SK-N-SH treated with all-trans-retinoic acid at 6 μM for 48 hours (cell line): ENCODE measurements at regions not wholly inside any gene's neighbourhood (a gene's known extent, or its start where the extent isn't known, plus 50 kb on each side); places are given as distances from the start of the nearest gene placed in this dataset.

Experiments
- ATAC-seq: fragments of 200-7000 bp; cut with Tn5 transposase; 3 replicates; pipeline ENCODE4 v1.9.1; 2020; ENCODE audit warnings: mild to moderate bottlenecking, moderate library complexity
- BACH2 ChIP-seq: fragments of 250-450 bp; sonication (Bioruptor Pico); IDR thresholded peaks from 2 replicates; pipeline ENCODE4 v1.9.0; 2021; ENCODE audit warnings: mild to moderate bottlenecking, borderline replicate concordance
- CSDC2 ChIP-seq: fragments of 250-450 bp; sonication (Bioruptor Pico); IDR thresholded peaks from 2 replicates; pipeline ENCODE4 v1.5.0; 2020; ENCODE audit warnings: mild to moderate bottlenecking, moderate library complexity
- ESRRG ChIP-seq: fragments of 250-450 bp; sonication (Bioruptor Pico); IDR thresholded peaks from 2 replicates; pipeline ENCODE4 v1.6.1; 2021; ENCODE audit warnings: mild to moderate bottlenecking
- OSR1 ChIP-seq: fragments of 250-450 bp; sonication (Bioruptor Pico); IDR thresholded peaks from 2 replicates; pipeline ENCODE4 v1.8.0; 2022; ENCODE audit warnings: moderate library complexity, mild to moderate bottlenecking, inconsistent platforms
- PATZ1 ChIP-seq: fragments of 250-450 bp; sonication (Bioruptor Pico); IDR thresholded peaks from 2 replicates; pipeline ENCODE4 v1.8.0; 2020; ENCODE audit warnings: mild to moderate bottlenecking, moderate library complexity, borderline replicate concordance
- PPARA ChIP-seq: fragments of 250-450 bp; sonication (Bioruptor Pico); IDR thresholded peaks from 2 replicates; pipeline ENCODE4 v1.5.0; 2020; ENCODE audit warnings: mild to moderate bottlenecking, borderline replicate concordance
- RARB ChIP-seq: fragments of 250-450 bp; sonication (Bioruptor Pico); IDR thresholded peaks from 2 replicates; pipeline ENCODE4 v1.8.0; 2021; ENCODE audit warnings: mild to moderate bottlenecking, moderate library complexity
- TCF4 ChIP-seq: fragments of 250-450 bp; sonication (Bioruptor Pico); IDR thresholded peaks from 2 replicates; pipeline ENCODE4 v1.8.0; 2021; ENCODE audit warnings: mild to moderate bottlenecking, moderate library complexity, borderline replicate concordance
- TOX ChIP-seq: fragments of 250-450 bp; sonication (Bioruptor Pico); IDR thresholded peaks from 2 replicates; pipeline ENCODE4 v1.8.0; 2021; ENCODE audit warnings: mild to moderate bottlenecking, moderate library complexity, borderline replicate concordance
- ZC3H10 ChIP-seq: fragments of 250-450 bp; sonication (Bioruptor Pico); IDR thresholded peaks from 2 replicates; pipeline ENCODE4 v1.5.1; 2021; ENCODE audit warnings: mild to moderate bottlenecking, moderate library complexity
- ZFP3 ChIP-seq: fragments of 250-450 bp; sonication (Bioruptor Pico); IDR thresholded peaks from 2 replicates; pipeline ENCODE4 v1.5.0; 2020; ENCODE audit warnings: mild to moderate bottlenecking, moderate library complexity
- ZFP30 ChIP-seq: fragments of 450-650 bp; formaldehyde crosslinking; IDR thresholded peaks from 2 replicates; pipeline ENCODE4 v1.5.0; 2022; ENCODE audit warnings: mild to moderate bottlenecking, moderate library complexity
- TF ChIP-seq, protein P1 (sequence below): fragments of 250-450 bp; sonication (Bioruptor Pico); IDR thresholded peaks from 2 replicates; pipeline ENCODE4 v1.5.1; 2020; ENCODE audit warnings: low read depth, mild to moderate bottlenecking, moderate library complexity
- TF ChIP-seq, protein P2 (sequence below): fragments of 250-450 bp; sonication (Bioruptor Pico); IDR thresholded peaks from 2 replicates; pipeline ENCODE4 v1.8.0; 2021; ENCODE audit warnings: low read depth, mild to moderate bottlenecking, moderate library complexity, borderline replicate concordance
- TF ChIP-seq, protein P3 (sequence below): fragments of 250-450 bp; sonication (Bioruptor Pico); IDR thresholded peaks from 2 replicates; pipeline ENCODE4 v1.5.1; 2021; ENCODE audit warnings: mild to moderate bottlenecking, moderate library complexity
- TF ChIP-seq, protein P4 (sequence below): fragments of 250-450 bp; sonication (Bioruptor Pico); IDR thresholded peaks from 2 replicates; pipeline ENCODE4 v1.5.0; 2020; ENCODE audit warnings: mild to moderate bottlenecking, moderate library complexity

- TF ChIP-seq, protein P1, sequence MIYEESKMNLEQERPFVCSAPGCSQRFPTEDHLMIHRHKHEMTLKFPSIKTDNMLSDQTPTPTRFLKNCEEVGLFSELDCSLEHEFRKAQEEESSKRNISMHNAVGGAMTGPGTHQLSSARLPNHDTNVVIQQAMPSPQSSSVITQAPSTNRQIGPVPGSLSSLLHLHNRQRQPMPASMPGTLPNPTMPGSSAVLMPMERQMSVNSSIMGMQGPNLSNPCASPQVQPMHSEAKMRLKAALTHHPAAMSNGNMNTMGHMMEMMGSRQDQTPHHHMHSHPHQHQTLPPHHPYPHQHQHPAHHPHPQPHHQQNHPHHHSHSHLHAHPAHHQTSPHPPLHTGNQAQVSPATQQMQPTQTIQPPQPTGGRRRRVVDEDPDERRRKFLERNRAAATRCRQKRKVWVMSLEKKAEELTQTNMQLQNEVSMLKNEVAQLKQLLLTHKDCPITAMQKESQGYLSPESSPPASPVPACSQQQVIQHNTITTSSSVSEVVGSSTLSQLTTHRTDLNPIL (CRISPR knock-in tag), result no peak
- TF ChIP-seq CSDC2 (CRISPR knock-in tag) (no peak), PATZ1 (no peak), ZFP30 (CRISPR knock-in tag) (no peak), ZFP3 (CRISPR knock-in tag) (no peak)
- TF ChIP-seq, protein P2, sequence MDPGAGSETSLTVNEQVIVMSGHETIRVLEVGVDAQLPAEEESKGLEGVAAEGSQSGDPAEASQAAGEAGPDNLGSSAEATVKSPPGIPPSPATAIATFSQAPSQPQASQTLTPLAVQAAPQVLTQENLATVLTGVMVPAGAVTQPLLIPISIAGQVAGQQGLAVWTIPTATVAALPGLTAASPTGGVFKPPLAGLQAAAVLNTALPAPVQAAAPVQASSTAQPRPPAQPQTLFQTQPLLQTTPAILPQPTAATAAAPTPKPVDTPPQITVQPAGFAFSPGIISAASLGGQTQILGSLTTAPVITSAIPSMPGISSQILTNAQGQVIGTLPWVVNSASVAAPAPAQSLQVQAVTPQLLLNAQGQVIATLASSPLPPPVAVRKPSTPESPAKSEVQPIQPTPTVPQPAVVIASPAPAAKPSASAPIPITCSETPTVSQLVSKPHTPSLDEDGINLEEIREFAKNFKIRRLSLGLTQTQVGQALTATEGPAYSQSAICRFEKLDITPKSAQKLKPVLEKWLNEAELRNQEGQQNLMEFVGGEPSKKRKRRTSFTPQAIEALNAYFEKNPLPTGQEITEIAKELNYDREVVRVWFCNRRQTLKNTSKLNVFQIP (CRISPR knock-in tag), result no peak
These were observed 96.0 kb upstream of the PAM start (continued) for GRCh38 chr5:102659151-102659550.

DNA sequence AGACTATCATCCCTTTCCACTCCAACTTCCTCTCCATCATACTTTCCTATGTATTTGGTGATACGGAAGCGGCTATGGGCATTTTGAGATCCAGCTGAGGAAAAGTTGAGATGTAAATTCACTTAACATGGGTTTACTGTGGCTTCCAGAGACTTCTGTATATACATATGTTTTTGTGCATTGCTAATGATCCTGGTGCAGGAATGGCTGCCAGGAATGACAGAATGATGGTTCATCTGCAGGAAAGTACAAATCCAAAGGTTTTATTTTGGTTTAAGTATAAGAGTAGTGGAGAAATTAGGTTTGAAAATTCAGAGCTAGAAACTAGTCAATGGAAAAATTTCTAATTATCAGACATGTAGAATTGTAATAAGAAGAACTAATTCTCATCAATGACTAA is 95.0 kb upstream of the PAM start:
- ATAC-seq, result no peak
- TF ChIP-seq, protein P3, sequence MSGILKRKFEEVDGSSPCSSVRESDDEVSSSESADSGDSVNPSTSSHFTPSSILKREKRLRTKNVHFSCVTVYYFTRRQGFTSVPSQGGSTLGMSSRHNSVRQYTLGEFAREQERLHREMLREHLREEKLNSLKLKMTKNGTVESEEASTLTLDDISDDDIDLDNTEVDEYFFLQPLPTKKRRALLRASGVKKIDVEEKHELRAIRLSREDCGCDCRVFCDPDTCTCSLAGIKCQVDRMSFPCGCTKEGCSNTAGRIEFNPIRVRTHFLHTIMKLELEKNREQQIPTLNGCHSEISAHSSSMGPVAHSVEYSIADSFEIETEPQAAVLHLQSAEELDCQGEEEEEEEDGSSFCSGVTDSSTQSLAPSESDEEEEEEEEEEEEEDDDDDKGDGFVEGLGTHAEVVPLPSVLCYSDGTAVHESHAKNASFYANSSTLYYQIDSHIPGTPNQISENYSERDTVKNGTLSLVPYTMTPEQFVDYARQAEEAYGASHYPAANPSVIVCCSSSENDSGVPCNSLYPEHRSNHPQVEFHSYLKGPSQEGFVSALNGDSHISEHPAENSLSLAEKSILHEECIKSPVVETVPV (CRISPR knock-in tag), result no peak
- TF ChIP-seq, protein P1 (CRISPR knock-in tag), result no peak
- TF ChIP-seq RARB (no peak), BACH2 (CRISPR knock-in tag) (no peak), PATZ1 (no peak), OSR1 (no peak), ZC3H10 (CRISPR knock-in tag) (no peak), ZFP3 (CRISPR knock-in tag) (no peak), TOX (no peak), CSDC2 (CRISPR knock-in tag) (no peak), ESRRG (CRISPR knock-in tag) (no peak), TCF4 (CRISPR knock-in tag) (no peak), PPARA (CRISPR knock-in tag) (no peak)
- TF ChIP-seq, protein P2 (CRISPR knock-in tag), result no peak
- TF ChIP-seq, protein P4, sequence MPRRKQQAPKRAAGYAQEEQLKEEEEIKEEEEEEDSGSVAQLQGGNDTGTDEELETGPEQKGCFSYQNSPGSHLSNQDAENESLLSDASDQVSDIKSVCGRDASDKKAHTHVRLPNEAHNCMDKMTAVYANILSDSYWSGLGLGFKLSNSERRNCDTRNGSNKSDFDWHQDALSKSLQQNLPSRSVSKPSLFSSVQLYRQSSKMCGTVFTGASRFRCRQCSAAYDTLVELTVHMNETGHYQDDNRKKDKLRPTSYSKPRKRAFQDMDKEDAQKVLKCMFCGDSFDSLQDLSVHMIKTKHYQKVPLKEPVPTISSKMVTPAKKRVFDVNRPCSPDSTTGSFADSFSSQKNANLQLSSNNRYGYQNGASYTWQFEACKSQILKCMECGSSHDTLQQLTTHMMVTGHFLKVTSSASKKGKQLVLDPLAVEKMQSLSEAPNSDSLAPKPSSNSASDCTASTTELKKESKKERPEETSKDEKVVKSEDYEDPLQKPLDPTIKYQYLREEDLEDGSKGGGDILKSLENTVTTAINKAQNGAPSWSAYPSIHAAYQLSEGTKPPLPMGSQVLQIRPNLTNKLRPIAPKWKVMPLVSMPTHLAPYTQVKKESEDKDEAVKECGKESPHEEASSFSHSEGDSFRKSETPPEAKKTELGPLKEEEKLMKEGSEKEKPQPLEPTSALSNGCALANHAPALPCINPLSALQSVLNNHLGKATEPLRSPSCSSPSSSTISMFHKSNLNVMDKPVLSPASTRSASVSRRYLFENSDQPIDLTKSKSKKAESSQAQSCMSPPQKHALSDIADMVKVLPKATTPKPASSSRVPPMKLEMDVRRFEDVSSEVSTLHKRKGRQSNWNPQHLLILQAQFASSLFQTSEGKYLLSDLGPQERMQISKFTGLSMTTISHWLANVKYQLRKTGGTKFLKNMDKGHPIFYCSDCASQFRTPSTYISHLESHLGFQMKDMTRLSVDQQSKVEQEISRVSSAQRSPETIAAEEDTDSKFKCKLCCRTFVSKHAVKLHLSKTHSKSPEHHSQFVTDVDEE (CRISPR knock-in tag), result no peak
